OCI-LY3 (cell line): ENCODE measurements at regions not wholly inside any gene's neighbourhood (a gene's known extent, or its start where the extent isn't known, plus 50 kb on each side); places are given as distances from the start of the nearest gene placed in this dataset.

Experiments used
- CTCF ChIP-seq: fragments of 200-600, 300-600 bp; sonication (generic); IDR thresholded peaks from 2 replicates; pipeline ENCODE4 v1.5.1; 2014; ENCODE audit warnings: antibody characterized with exemption, low read length, low read depth
- EZH2phosphoT487 ChIP-seq: fragments of 200-600 bp; shearing (Covaris generic); IDR thresholded peaks from 2 replicates; pipeline ENCODE4 v1.6.1; 2018; ENCODE audit warnings: antibody characterized with exemption, mixed run types, low read depth

- no peak for TF ChIP-seq EZH2phosphoT487
- no peak for TF ChIP-seq CTCF
Observed at GRCh38 chr4:24321131-24321530, 263.2 kb downstream of the DHX15 start.
